Inflammatory macrophage treated with lipopolysaccharide for 1 hour (primary cell): ENCODE measurements at regions not wholly inside any gene's neighbourhood (a gene's known extent, or its start where the extent isn't known, plus 50 kb on each side); places are given as distances from the start of the nearest gene placed in this dataset.

Experiments
- DNase-seq, 2 donors: peaks; one replicate each; pipeline ENCODE4 v3.0.0-alpha.2; 2020 to 2022

GRCh38 chr10:52992567-52992966, 220.0 kb upstream of the MBL2 start:
- DNase-seq = no peak

GRCh38 chr10:52988923-52989322, 216.3 kb upstream of the MBL2 start:
- no peak for DNase-seq

DNA sequence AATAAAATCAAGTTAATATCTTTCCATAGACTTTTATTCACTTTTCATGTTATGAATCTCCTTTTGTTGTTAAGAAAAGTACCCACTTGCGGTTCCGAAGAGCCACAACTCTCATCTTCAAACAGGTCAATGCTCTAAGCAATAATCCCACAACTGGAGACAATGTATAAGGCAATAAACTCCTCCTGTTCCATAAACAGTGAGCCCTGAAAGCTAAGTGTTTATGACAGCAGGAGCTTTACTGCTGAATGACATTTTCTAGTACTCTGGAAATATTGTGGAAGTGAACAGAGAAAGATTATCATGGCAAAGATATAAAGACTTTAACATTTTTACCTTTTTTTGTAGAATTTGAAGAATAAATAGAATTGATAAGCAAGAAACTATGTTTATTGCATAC, 213.5 kb upstream of the MBL2 start:
- no peak for DNase-seq

- DNase-seq = no peak
Measured at GRCh38 chr10:52984169-52984568, 211.6 kb upstream of the MBL2 start.

DNA sequence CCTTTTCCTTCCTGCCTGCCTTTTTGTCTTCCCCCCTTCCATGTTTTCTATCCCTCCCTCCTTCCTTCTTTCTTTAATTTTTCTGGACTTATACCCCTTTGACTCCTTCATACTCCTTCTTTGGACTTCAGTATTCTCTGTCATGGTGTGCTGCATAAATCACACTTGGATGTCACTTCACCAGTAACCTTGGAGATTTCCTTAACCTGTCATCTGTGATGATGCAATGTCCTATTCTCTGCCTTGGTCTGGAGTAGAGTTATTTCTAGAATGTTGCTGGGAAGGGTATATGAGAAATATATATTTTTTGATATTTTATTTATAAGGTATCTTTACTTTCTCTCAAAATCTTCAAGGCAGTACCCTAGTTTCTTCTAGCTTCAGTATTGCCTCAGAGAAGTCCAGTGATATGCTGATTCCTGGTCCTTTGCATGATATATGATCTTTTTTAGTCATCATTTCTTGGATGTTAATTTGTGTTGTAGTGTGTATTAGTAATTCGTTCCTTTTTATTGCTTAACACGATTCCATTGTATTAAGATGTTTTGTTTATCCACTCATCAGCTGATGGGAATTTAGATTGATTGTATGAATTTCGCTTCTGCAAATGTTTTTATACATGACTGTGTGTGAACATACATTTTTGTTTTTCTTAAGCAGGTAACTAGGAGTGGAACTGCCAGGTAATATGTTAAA, 206.9 kb upstream of the MBL2 start:
- no peak for DNase-seq

GRCh38 chr10:52977581-52977980, 205.0 kb upstream of the MBL2 start:
- no peak for DNase-seq

GRCh38 chr10:52967806-52968795, 195.5 kb upstream of the MBL2 start:
- no peak for DNase-seq

- no peak for DNase-seq
Measured at GRCh38 chr10:52966904-52967303, 194.3 kb upstream of the MBL2 start.

- peak in 1 of 2 donors; percentile 11 for DNase-seq
Measured at GRCh38 chr10:52965938-52966401, 193.4 kb upstream of the MBL2 start.

DNA sequence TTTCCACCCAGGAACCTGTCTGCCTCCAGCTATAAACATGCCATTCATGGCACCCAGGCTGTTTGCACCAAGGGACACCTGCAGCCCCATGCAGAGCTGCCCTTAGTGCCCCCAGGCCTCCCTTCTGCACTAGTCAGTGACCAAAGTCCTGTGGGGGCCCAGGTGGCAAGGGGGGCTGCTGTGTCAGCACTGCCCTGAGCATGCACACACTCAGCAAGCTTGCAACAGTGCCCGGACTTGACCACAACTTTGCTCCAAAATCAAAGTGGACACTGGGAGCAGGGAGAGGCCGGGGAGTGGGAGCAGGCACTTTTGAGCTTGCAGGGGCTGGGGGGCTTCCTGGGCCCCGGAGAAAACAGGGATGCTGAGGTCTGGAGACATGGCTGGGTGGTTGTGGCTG, 192.9 kb upstream of the MBL2 start:
- DNase-seq = no peak

DNA sequence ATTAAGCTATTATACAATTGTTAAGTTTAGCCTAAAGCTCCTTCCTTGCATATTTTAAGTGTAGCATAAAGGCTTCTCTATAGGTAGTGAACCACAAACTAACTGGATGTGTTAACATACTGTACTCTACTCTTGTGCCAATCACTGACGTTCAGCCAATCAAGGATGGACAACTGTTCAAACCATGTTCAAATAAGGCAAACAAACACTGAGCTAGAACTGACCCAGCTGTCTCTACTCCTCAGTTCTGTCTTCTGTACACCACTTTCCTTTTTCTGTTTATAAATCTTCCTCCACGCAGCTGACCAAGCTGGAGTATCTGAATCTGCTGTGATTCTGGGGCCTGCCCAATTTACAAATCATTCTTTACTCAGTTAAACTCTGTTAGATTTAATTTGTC, 188.7 kb upstream of the MBL2 start:
- no peak for DNase-seq

- no peak for DNase-seq
Measured at GRCh38 chr10:52959810-52960209, 187.2 kb upstream of the MBL2 start.

DNA sequence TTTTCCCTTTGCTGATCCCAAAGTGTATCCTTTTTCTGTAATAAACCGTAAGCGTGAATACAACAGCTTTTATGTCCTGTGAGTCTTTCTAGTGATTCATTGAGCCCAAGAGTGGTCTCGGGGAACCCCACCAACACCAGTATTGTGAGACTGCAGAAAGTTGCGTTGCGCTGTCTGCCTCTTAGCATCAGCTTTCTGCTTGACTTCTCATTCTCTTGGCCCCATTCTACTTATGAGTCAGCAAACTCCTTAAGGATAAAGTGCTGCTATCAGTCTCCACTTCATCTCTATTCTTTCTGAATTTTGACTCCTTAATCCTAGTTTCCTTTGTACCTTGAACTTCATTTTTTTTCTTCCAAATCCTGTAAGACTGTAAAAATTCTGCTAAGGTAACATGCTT, 184.3 kb upstream of the MBL2 start:
- no peak for DNase-seq

DNA sequence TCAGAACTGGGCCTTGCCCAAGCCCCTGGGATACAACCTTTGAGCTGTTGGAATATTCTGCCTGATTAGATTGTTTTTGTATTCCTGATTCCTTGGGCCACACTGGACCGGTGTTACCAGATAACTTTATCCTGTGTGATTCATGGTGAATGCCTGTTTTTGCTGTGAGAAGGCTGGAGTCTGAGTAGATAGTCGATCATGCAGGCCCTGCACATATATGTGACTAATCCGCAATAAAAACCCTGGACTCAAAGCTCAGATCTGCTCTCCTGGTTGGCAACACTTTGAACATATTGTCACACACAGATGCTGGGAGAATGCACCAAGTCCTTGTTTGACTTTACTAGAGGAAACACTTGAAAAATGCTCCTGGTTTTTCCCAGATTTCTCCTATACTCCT, 183.9 kb upstream of the MBL2 start:
- no peak for DNase-seq

- DNase-seq = no peak
Measured at GRCh38 chr10:52955337-52955736, 182.8 kb upstream of the MBL2 start.

DNA sequence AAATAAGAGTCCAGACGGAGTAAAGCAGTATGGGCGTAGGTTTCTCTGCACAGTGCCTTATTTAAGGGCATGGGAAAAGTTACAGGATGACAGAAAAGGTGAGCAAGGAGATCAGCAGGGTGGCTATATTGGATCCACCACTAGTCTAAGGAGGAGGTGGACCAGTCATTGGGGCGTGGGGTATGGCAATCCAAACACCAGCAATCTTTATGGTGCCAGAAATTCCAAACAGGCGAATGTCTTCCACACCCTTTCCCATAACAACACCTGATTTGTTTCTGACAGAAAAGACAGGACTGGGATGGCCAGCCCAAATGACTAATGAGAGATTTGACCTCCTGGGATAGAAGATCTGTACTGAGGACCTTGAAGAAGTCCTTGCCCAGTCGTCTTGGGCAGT, 181.8 kb upstream of the MBL2 start:
- DNase-seq = no peak

- no peak for DNase-seq
Measured at GRCh38 chr10:52952391-52953055, 179.9 kb upstream of the MBL2 start.

DNA sequence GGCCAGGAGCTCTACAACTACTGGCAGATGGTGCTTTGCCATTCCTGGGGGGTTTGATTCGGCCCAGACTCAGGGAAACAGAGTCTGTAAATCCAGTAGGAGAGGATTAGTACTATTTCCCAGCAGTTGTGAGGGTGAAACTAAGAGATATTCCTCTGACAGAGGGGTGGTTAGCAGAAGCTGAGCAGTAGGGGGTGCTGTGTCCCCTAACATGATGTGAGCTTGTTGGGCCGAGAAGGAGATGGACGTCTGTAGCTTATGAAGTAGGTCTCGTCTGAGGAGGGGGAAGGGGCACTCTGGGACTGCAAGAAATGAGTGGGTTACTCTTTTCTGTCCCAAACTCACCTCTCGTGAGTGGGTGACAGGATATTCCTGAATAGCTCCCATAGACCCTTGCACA, 179.2 kb upstream of the MBL2 start:
- DNase-seq = peak; percentile 2 to 80

DNA sequence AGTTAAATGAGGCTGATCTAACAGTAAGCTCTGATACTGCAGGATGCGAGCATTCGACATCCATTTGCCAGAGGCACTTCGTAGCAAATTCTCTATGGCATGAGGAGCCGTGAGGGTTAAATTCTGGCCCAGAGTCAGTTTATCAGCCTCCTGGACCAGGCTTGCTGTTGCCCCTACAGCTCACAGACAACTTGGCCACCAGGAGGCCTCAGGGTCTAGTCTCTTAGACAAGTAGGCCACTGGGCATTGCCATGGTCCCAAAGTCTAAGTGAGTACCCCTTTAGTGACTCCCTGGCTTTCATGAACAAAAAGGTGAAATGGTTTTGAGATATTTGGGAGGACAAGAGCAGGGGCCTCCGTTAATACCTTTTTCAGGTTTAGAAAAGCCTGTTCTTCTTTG, 178.0 kb upstream of the MBL2 start:
- DNase-seq = no peak

GRCh38 chr10:52949899-52950298, 177.3 kb upstream of the MBL2 start:
- no peak for DNase-seq

- DNase-seq = no peak
Measured at GRCh38 chr10:52946486-52946885, 173.9 kb upstream of the MBL2 start.

- peak in 1 of 2 donors; percentile 1 for DNase-seq
Measured at GRCh38 chr10:52945521-52945920, 172.9 kb upstream of the MBL2 start.

GRCh38 chr10:52940921-52941320, 168.3 kb upstream of the MBL2 start:
- DNase-seq = no peak

GRCh38 chr10:52939894-52940293, 167.3 kb upstream of the MBL2 start:
- no peak for DNase-seq
